NCI-H2107 treated with DMSO at 0.1 percent for 48 hours (cell line): ENCODE measurements at regions not wholly inside any gene's neighbourhood (a gene's known extent, or its start where the extent isn't known, plus 50 kb on each side); places are given as distances from the start of the nearest gene placed in this dataset.
A peak's percentile ranks its signal among the peaks of the same experiment; 100 is the strongest.
"Not testable (repeated sequence)": the region's sequence is repeated elsewhere in the genome, so short reads cannot be mapped to it uniquely, and the experiment has no call there.

Experiments
- DNase-seq: peaks from one replicate; lab custom pipeline; 2025; ENCODE audit not compliant: unreplicated experiment; lab: John Stamatoyannopoulos, UW

DNA sequence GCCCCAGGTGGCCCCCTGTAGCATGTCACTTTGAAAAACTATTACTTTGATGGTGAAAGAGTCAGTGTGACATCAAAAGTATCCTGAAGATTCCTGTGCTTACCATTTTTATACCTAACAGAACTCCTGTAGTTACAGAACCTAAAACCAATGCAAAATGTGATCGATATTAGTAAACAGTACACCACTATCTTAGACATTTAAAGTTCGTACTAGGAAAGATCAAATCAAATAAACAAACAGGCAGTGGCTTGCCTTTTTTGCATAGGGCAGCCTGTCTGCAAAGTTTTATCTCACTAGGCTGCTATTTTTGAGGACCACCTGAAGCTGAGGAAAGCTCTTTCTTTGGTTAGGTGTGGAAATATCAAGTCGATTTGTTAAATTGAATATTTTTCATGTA lies 944.0 kb upstream of the CITED2 start:
- no peak for DNase-seq

DNA sequence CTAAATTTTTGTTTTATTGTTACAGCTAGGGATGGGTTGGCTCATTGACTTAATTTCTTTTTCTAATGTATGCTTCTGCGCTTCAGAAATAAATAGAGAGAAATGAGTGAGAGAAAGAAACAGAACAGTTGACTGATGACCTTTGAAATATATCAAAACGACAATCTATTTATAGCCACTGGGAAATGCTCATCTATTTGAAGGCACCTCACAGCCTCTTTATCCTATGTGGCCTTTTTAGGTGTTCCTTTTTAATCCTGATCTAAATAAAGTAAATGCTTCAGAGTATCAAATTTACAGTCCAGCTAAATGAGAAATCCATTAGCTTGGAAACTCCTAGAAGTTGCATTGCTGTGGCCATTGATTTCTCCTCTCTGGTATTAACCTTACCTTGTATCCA lies 943.5 kb upstream of the CITED2 start:
- DNase-seq, result no peak

DNA sequence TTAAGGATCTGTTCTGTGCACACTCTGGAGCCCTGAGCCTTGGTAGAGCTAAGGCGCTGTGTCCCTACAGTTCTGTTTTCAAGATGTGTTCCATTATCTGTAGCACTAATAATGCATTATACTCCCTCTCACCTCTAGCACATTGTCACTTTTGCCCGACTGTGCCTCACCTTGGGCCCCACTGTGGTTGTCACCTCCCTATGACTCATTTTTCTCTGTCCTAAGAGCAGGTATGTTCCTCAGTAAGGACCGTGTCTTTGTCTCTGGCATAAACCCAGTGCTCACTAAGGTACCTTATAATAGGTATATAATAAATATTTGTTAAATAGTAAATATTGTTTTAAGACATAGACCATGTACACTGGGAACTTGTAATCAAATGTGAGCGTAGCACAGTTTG lies 942.5 kb upstream of the CITED2 start:
- no peak for DNase-seq

DNA sequence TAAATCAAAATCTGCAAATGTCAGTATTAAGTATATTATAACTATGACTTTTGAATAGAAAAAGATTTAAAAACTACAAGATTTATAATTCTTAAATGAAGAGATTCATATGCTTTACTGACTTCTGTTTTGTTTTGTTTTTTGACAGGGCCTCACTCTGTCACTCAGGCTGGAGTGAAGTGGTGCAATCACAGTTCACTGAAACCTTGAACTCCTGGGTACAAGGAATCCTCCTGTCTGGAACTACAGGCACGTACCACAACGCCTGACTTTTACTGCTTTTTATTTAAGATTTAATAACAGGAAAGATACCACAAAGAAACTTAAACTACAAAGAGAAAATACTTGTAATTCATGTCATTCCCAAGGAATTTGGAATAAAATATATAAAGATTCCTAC lies 940.2 kb upstream of the CITED2 start:
- no peak for DNase-seq

DNA sequence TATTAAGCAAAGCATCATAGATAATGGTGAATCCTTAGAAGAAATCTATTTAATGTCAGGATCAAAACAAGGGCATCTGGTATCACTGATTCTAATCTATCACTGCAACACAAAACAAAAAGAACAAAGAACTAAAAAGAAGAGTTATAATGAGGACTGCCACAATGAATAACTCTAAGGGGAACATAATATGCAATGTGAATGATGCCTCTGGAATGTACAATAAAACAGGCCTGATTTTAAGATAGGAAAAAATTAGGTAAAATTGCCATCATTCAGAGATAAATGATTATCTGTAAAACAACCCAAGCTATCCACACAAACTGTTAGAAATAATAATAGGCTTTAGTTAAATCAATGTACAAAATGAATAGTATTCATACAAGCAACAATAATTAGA lies 936.7 kb upstream of the CITED2 start:
- no peak for DNase-seq

DNA sequence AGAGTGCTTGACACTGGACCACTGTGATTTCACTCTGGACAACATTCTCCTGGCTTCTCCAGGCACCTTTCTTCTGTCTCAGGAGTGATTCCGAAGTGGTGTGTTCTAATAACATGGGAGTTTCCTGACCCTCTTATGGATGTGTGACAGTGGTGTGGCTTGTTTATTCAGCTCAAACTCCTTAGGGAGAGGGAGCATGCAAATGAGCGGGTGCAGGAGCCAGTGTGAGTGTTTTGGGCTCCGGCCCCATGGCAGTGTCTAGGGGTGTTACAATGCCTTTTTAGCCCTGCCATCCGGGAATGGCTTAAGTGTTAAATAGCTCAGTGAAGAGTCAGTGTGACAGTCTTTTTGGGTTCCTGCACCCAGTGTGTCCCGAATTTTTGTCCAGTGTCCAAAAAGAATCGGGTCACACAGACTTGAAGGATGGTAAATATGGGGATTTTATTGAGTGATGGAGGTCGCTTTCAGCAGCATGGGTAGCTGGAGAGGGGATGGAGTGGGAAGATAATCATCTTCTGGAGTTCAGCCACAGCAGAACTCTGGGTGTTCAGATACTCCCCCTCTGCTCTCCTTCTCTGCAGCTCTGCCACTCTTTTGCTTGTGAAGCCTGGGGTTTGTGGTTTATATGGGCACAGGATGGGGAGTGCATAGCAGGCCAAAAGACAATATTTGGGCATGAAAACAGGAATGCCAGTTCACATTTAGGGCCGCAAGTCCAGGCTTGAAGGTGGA lies 928.9 kb upstream of the CITED2 start:
- no peak for DNase-seq

DNA sequence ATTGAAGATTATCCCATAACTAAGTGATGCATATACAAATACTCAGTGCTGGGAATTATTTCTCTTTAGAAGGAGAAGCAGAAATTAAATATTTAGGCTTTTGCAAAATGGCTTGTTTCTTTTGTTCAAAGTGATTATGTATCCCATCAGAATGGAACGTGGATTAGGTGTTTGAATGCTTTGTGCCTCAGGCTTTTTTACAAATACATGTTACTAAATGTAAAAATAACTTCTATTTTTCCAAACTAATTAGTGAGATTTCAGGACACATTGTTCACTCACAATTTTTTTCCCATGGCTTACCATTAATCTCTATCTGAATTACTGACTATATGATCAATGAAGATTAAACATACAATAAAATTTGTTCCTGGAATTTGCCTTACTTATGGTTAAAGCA lies 925.9 kb upstream of the CITED2 start:
- DNase-seq, result no peak

DNA sequence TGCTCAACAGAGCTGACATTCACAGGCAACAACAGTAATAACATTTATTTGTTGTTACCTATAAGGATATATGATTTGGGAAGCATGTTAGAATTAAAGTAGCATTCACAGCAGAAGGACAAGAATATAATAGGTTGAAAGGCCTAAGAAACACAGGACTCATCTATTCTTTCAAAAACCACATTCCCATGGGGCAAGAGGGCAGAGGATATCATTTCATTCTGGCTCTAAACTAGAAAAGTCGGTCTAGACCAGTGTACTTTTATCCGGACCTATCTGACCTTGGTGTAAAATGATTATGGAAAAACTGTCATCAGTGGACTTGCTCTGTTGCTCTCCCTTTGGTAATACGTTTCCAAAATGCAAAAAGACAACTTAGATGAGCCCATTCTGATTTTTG lies 914.7 kb upstream of the CITED2 start:
- DNase-seq, result no peak

DNA sequence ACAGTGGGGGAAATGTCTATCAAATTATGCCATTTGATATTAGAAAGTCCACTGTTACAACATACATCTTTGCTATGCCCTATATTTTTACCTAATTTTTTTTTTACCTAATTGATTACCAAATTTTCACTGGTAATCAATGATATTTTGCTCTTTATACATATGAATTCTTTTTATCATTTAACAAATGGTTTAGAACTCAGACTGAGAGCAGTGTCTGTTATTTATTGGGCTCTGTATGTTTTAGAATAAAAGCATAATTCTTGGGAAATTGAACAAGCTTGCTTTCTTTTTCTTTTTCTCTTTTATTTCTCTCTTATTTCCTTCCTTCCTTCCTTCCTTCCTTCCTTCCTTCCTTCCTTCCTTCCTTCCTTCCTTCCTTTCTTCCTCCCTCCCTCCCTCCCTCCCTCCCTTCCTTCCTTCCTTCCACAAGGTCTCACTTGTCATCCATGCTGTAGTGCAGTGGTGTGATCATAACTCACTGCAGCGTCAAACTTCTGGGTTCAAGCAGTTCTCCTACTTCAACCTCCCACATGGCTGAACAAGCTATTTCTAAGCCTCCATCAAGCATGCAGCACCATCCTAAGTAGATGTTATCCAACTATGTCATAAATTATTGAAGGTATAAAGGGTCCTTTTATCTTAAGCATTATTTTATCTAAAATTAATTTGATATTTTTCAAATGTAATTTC lies 911.7 kb upstream of the CITED2 start:
- no peak for DNase-seq

DNA sequence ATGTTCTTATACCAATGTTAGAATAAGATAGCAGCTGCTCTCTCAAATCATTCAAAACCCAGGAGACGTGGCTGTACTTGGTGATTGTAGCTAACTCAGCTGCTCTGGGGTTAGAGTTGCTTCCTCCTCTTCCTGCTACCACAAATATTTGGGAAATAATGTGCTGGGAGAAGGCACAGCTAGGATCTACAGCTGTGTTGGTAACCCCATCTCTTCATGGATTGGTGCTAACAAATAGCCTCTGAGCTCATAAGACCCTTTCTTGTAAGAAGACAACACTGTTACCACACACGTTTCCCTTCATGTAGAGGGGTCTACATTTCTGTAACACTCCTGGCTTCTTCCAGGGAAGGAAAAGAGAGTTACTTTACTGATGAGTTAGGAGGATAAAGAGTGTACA lies 911.0 kb upstream of the CITED2 start:
- DNase-seq, result no peak

DNA sequence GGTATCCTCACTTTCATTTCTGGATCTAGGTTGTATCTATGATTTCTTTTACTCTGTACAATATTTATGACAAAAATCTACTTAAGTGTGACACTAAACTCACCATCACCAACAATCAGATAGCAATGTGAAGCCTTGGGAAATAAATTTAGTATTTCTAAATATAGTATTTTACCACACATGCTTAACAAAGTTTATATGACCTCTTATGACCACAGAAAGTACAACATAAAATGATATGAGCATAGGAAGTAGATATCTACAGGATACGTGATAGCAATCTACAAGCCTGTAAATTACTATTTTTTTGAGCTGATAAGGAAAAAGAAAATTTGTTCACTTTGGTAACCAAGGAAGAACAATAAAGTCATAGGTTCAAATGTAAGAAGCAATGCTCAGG lies 910.4 kb upstream of the CITED2 start:
- DNase-seq, result no peak

DNA sequence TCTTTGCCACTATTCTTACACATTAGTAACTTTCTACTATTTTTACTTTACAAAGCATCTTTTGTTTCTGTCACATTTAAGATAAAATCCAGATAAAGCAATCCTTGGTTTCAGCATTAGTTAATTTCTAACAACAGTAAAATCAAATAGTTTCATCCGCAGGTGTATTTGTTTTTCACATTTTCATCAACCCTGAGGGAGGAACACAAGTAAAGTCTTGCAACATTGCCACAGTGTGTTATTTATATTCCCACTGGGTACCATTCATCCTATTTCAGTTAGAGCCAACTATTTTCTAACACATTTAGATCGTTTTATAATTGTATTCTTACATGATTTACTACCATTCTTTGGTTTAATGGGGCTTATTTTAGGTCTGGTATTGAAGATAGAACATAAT lies 908.7 kb upstream of the CITED2 start:
- DNase-seq, result no peak

DNA sequence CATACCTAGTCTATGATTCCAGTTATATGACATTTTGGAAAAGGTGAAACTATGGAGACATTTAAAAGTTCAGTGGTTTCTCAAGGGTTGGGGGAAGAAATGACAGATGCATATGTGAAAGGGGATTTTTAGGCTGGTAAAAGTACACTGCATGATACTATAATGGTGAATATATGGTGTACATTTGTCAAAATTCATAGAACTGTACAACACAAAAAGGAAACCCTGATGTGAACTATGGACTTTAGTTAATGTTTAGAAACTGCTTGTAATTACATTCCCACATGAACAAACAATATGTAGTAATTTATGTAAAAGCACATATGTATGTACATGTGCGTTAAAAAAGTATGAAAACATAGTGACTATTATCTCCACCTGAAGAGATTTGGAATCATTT lies 907.3 kb upstream of the CITED2 start:
- no peak for DNase-seq

DNA sequence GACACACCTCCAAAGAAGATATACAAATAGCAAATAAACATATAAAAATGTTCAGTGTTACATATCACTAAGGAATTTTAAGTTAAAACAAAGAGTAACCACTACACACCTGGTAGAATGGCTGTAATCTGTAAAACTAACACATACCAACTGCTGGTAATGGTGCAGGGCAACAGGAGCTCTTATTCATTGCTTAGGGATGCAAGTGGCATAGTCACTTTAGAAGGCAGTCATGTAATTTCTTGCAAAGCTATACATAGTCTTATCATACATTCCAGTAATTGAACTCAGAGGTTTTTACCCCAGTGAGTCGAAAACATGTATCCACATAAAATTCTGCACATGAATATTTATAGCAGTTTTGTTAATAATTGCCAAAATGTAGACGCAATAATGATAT lies 906.8 kb upstream of the CITED2 start:
- DNase-seq, result no peak

DNA sequence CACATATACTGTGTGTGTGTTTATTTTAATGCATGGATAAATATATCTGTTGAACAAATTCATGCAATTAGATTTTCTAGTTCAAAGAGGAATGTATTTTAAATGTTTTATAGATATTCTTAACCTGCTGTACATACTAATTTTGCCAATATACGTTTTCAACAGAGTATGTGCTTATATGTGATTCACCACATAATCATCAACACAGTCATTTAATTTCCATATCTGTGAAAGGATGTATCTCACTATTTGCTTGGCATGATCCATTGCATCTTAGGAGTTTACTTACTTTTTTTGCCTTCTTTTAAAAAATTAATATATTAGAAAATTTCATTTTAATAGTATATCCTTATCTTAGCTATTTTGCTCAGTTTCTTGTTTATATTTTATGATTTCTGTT lies 902.3 kb upstream of the CITED2 start:
- no peak for DNase-seq

DNA sequence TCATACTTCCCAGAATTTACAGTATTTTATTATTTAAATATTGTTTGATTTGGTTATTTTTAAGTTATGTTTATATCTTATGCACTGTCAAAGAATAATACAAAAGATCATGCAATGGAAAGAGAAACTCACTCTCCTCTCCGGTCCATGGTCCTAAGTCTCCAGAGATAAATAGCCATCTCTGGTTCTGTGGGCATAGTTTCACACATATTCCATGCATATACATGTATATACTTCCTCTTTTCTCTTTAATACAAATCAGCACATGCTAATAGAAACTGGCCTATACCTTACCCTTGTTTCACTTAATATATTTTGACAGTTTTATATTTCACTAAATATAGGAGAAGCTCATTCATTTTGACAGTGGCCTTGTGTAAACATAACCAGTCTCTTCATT lies 901.7 kb upstream of the CITED2 start:
- no peak for DNase-seq

DNA sequence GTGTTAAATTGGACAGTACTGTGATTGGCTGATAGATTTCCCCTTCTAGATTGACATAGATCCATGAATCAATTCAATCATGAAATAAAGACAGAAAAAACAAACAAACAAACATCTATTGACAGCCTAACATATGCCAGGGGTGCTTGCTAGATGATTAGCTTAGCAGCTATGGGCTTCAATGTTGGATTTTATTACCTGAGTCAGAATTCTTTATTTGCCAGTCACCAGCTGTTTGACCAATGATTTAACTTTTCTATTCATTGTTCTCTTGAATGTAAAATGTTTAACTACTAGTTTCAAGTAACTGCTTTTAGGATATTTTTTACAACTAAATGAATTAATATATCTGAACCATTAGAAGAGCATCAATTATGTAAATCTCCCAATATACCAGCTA lies 901.3 kb upstream of the CITED2 start:
- no peak for DNase-seq

DNA sequence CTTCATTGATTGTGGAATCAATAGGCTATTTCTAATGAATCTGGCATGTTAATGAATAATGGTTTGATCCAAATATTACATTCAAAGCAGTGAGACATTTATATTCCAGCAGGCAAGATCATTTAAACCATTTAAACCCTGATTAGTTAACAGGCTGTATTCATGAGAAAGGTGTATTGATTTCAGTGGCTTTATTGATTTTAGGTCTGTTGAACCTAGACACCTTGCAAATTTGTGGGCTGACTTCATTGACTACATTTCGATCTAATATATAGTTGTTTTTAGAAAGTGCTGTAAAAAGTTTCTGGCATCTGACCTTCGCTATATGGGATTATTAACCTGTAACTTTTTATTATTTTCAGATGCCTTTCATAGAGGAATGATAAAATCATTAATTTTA lies 900.1 kb upstream of the CITED2 start:
- no peak for DNase-seq

DNA sequence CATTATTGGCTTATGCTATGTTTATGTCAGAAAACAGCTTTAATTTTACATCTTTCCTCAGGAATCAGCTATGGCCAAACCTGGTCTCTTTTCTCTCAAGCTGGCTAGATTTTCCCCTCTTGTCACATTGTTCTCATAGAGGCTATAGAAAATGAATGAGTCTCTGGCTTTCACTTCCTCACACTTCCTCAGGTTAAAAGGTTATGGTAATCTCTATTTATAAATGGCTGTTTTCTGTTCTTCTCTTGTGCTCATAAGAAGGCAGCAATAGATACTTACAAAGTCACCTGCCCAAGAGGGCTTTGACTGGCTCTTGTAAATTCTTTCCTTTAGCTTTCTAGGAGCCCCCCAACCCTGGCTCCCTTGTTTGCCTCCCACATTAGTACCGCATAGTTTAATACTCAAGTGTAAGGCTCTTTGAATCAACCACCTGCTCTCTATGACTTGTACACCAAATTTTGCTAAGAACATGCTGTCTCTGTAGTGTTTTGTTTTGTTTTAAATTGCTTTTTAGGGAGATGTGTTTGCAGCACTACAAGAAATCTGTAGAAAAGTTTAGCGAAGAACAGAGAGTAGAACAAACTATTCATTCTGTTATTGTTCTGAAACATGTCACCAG lies 897.4 kb upstream of the CITED2 start:
- peak; percentile 40 for DNase-seq

DNA sequence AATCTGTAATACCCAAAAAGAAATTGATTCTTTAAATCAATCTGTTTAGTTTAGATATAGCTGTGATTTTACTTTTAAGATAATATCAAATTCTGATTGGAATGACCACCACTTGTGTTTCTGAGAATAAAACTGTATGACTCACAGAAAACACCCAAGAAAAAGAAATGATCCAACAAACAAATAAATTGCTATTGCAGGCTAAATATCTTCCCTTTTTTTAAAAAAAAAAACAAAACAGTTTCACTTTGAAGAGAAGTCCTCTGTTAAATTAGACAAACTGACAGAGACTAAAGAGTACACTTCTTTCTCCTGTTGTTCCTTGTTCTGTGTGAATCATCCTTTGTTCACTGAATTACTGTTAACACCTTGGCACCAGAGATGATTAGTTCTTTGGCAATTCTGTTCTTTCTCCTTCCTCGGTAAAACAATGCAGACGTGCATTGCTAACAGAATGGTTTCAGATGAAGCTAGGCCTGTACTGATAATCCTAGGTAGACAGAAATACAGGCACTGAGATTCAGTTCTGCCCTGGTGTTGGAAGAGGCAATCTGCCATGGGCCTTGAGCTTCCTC lies 895.2 kb upstream of the CITED2 start:
- no peak for DNase-seq

DNA sequence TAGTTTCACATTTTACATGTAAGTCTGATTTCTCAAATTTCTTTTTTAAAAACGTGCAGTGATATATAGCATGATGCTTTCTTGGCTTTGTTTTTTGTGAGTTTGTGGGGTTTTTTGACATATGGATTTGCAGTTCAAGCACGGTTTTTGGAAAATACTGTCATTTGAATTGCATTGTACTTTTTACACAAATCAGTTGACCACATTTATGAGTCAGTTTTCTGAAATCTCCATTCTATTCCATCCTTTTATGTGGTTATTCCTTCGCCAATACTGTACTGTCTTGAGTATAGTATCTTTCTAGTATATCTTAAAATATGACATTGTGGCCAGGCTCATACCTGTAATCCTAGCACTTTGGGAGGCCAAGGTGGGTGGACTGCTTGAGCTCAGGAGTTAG lies 890.0 kb upstream of the CITED2 start:
- DNase-seq, result no peak

DNA sequence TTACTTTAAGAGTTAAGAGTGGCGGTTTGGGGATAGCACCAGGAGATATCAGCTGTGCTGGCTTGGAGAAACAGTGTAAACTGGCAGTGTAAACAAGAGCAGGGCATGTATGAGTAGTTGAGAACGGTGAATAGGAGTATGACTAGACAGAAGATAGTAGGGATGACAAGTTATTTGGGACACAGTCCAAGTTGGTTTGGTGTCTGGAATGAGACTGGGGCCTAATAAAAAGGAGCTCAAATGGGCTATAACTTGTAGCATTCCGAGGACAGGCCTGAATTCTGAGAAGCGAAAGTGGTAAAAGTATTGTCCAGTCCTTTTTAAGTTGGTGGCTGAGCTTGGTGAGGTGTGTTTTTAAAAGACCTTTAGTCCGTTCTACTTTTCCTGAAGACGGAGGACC lies 883.9 kb upstream of the CITED2 start:
- not testable (repeated sequence) for DNase-seq
